Mucosa of rectum (tissue), 2 donors: ENCODE measurements at regions not wholly inside any gene's neighbourhood (a gene's known extent, or its start where the extent isn't known, plus 50 kb on each side); places are given as distances from the start of the nearest gene placed in this dataset.

Experiments
- H3K27ac ChIP-seq, 2 donors: one replicate each; pipeline ENCODE4 v1.7.0; 2013; ENCODE audit warnings: inconsistent platforms in 2 of 2, low read depth in 2 of 2, low read length in 2 of 2
- H3K27me3 ChIP-seq, 2 donors: one replicate each; pipeline ENCODE4 v1.7.0; 2013; ENCODE audit warnings: low read length in 2 of 2; ENCODE audit not compliant: control insufficient read depth in 2 of 2, insufficient read depth in 2 of 2
- H3K36me3 ChIP-seq, 2 donors: one replicate each; pipeline ENCODE4 v1.7.0; 2013; ENCODE audit warnings: low read length in 2 of 2; ENCODE audit not compliant: control insufficient read depth in 2 of 2, insufficient read depth in 2 of 2
- H3K4me1 ChIP-seq, 2 donors: one replicate each; pipeline ENCODE4 v1.7.0; 2013; ENCODE audit warnings: low read length in 2 of 2, mild to moderate bottlenecking in 1 of 2; ENCODE audit not compliant: control insufficient read depth in 2 of 2, insufficient read depth in 2 of 2
- H3K4me3 ChIP-seq, 2 donors: one replicate each; pipeline ENCODE4 v1.7.0; 2013; ENCODE audit warnings: low read length in 2 of 2
- H3K9ac ChIP-seq, 2 donors: one replicate each; pipeline ENCODE4 v1.7.0; 2013; ENCODE audit warnings: low read length in 2 of 2, low read depth in 1 of 2, mild to moderate bottlenecking in 1 of 2
- H3K9me3 ChIP-seq, 2 donors: one replicate each; pipeline ENCODE4 v1.7.0; 2013; ENCODE audit warnings: low read length in 2 of 2; ENCODE audit not compliant: control insufficient read depth in 2 of 2
- donor health status: healthy.
- donor health status: Normal muscosa, but diverticular disease.

GRCh38 chr1:208903251-208903905 is 659.2 kb upstream of the PLXNA2 start:
- Histone ChIP-seq H3K9ac (no peak overlapping the region), H3K36me3 (no peaks in the 10 kb centered on the region), H3K4me3 (no peak overlapping the region), H3K27me3 (no peaks in the 10 kb centered on the region), H3K9me3 (no peaks in the 10 kb centered on the region), H3K27ac (no peak overlapping the region), H3K4me1 (no peaks in the 10 kb centered on the region)

GRCh38 chr1:208907790-208908189 is 663.6 kb upstream of the PLXNA2 start:
- Histone ChIP-seq H3K9ac (no peak overlapping the region), H3K4me1 (no peaks in the 10 kb centered on the region), H3K27me3 (no peaks in the 10 kb centered on the region), H3K27ac (no peak overlapping the region), H3K4me3 (no peak overlapping the region), H3K9me3 (no peaks in the 10 kb centered on the region), H3K36me3 (no peaks in the 10 kb centered on the region)

- Histone ChIP-seq H3K27me3 (no peaks in the 10 kb centered on the region), H3K36me3 (no peaks in the 10 kb centered on the region), H3K4me3 (no peak overlapping the region), H3K9me3 (no peaks in the 10 kb centered on the region), H3K4me1 (no peaks in the 10 kb centered on the region), H3K9ac (no peak overlapping the region), H3K27ac (no peak overlapping the region)
Measured at GRCh38 chr1:208909011-208909984, 665.1 kb upstream of the PLXNA2 start.

- H3K4me3 ChIP-seq, result no peak overlapping the region
- no peak overlapping the region for H3K9ac ChIP-seq
- H3K4me1 ChIP-seq, result no peaks in the 10 kb centered on the region
- H3K27me3 ChIP-seq, result no peaks in the 10 kb centered on the region
- no peak overlapping the region for H3K27ac ChIP-seq
- H3K9me3 ChIP-seq, result no peaks in the 10 kb centered on the region
- no peaks in the 10 kb centered on the region for H3K36me3 ChIP-seq
Measured at GRCh38 chr1:208910161-208910560, 666.0 kb upstream of the PLXNA2 start.

DNA sequence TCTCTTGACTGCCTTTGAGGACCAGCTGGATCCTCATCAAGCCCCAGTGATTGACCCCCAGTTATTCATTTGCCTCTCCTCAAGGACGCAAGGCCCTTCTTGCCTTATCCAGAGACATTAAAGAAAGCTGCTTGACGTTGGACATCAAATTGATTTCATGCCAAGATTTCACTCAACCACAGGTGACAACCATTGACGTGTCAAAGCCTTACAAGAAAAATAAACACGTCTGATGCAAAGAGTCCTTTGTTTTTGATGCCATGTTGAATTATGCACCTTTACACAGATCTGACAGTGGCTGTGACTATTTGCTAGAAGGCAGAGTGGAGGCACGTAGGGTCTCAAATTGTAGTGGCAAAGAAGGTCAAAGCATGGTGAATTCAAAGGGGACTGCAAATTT is 666.2 kb upstream of the CAMK1G start:
- H3K9ac ChIP-seq, result no peak overlapping the region
- no peak overlapping the region for H3K27ac ChIP-seq
- H3K9me3 ChIP-seq, result no peaks in the 10 kb centered on the region
- no peaks in the 10 kb centered on the region for H3K27me3 ChIP-seq
- no peak overlapping the region for H3K4me3 ChIP-seq
- no peaks in the 10 kb centered on the region for H3K4me1 ChIP-seq
- no peaks in the 10 kb centered on the region for H3K36me3 ChIP-seq

GRCh38 chr1:208917723-208918122 is 665.8 kb upstream of the CAMK1G start:
- no peak overlapping the region for H3K9ac ChIP-seq
- H3K9me3 ChIP-seq, result no peaks in the 10 kb centered on the region
- no peaks in the 10 kb centered on the region for H3K36me3 ChIP-seq
- H3K27me3 ChIP-seq, result no peaks in the 10 kb centered on the region
- no peak overlapping the region for H3K4me3 ChIP-seq
- no peaks in the 10 kb centered on the region for H3K4me1 ChIP-seq
- no peak overlapping the region for H3K27ac ChIP-seq

- no peak overlapping the region for H3K27ac ChIP-seq
- H3K4me3 ChIP-seq, result no peak overlapping the region
- H3K9ac ChIP-seq, result no peak overlapping the region
- H3K4me1 ChIP-seq, result no peaks in the 10 kb centered on the region
- no peaks in the 10 kb centered on the region for H3K27me3 ChIP-seq
- H3K36me3 ChIP-seq, result no peaks in the 10 kb centered on the region
- H3K9me3 ChIP-seq, result no peaks in the 10 kb centered on the region
Measured at GRCh38 chr1:208918160-208918559, 665.4 kb upstream of the CAMK1G start.

GRCh38 chr1:208919371-208919770 is 664.1 kb upstream of the CAMK1G start:
- no peak overlapping the region for H3K9ac ChIP-seq
- H3K27ac ChIP-seq, result no peak overlapping the region
- H3K36me3 ChIP-seq, result no peaks in the 10 kb centered on the region
- no peaks in the 10 kb centered on the region for H3K27me3 ChIP-seq
- no peaks in the 10 kb centered on the region for H3K9me3 ChIP-seq
- H3K4me1 ChIP-seq, result no peaks in the 10 kb centered on the region
- no peak overlapping the region for H3K4me3 ChIP-seq

DNA sequence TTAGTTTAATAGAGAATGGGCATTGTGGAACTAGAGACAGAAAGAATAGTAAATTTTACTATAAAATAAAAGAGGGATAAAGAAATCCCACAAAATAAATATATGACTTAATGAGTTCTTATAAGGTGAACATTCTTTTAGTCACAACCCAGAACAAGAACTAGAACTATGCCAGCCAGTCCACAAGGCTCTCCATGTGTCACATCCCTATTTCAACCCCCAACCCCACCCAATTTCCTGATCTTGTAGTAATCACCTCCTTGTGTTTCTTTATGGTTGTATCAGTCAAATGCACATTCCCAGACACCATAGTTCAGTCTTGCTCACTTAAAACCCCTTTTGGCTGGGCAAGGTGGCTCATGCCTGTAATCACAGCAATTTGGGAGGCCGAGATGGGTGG is 662.3 kb upstream of the CAMK1G start:
- Histone ChIP-seq H3K4me1 (no peaks in the 10 kb centered on the region), H3K27me3 (no peaks in the 10 kb centered on the region), H3K9me3 (no peaks in the 10 kb centered on the region), H3K9ac (no peak overlapping the region), H3K36me3 (no peaks in the 10 kb centered on the region), H3K4me3 (no peak overlapping the region), H3K27ac (no peak overlapping the region)

DNA sequence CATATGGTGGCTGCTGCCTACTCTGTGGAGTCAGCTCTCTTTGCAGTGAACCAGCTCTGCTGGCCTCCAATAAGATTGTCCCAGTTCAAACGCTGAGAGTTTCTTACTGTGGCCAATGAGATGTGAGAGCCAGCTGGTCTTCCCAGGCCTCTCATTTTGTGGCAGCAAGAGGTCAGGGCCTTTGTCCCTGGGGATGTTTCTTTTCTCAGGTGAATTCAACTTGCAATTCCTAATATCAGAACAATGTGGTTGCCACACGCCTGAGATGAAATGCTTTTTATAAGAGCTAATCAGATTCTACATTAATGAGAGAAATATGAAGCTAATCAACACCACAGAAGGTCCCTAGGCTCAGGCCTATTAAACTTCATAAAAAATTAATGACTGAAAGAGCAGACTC is 660.1 kb upstream of the CAMK1G start:
- no peaks in the 10 kb centered on the region for H3K4me1 ChIP-seq
- no peak overlapping the region for H3K4me3 ChIP-seq
- H3K27ac ChIP-seq, result no peak overlapping the region
- H3K27me3 ChIP-seq, result no peaks in the 10 kb centered on the region
- no peaks in the 10 kb centered on the region for H3K9me3 ChIP-seq
- H3K9ac ChIP-seq, result no peak overlapping the region
- no peaks in the 10 kb centered on the region for H3K36me3 ChIP-seq
